H1 (cell line): ENCODE measurements at regions not wholly inside any gene's neighbourhood (a gene's known extent, or its start where the extent isn't known, plus 50 kb on each side); places are given as distances from the start of the nearest gene placed in this dataset.

ENCODE experiments used
- CTCF ChIA-PET: fragments of 300-600 bp; sonication (Branson Sonifier 250); formaldehyde crosslinking; loops from one replicate; lab custom pipeline; 2021; ENCODE audit not compliant: partially characterized antibody; lab: Charles Lee
- POLR2A ChIA-PET: fragments of 300-600 bp; sonication (Branson Sonifier 250); formaldehyde crosslinking; loops from one replicate; lab custom pipeline; 2021; ENCODE audit warnings: inconsistent platforms; ENCODE audit not compliant: partially characterized antibody; lab: Charles Lee
- DNase-seq, 2 experiments: peaks; one replicate each; pipeline versions ENCODE4 v3.0.0 to v3.0.0-alpha.2; 2010 to 2022; ENCODE audit warnings: low spot score in 2 of 2, low read depth in 1 of 2, mixed read lengths in 1 of 2
- FAIRE-seq: peaks from 2 replicates; lab custom pipeline; 2011; peaks lifted over from hg19 to GRCh38; lab: Jason Lieb, UNC
- H2AFZ ChIP-seq: 2 replicates; pipeline ENCODE4 v1.8.1; 2012; ENCODE audit warnings: low read length, inconsistent platforms
- H2AK5ac ChIP-seq: 2 replicates; pipeline ENCODE4 v1.6.1; 2013; ENCODE audit warnings: low read depth, low read length
- H2BK120ac ChIP-seq: replicated peaks from 2 replicates; pipeline ENCODE3; 2013; ENCODE audit warnings: low read depth, low read length, inconsistent platforms
- H2BK12ac ChIP-seq: 2 replicates; pipeline ENCODE4 v1.6.1; 2013; ENCODE audit warnings: low read depth, low read length
- H2BK15ac ChIP-seq: 2 replicates; pipeline ENCODE4 v1.6.1; 2013; ENCODE audit warnings: low read length
- H2BK20ac ChIP-seq: 2 replicates; pipeline ENCODE4 v1.6.1; 2013; ENCODE audit warnings: low read length
- H2BK5ac ChIP-seq: 2 replicates; pipeline ENCODE4 v1.6.1; 2013; ENCODE audit warnings: low read depth, low read length
- H3K14ac ChIP-seq: 2 replicates; pipeline ENCODE4 v1.6.1; 2013; ENCODE audit warnings: inconsistent platforms; ENCODE audit not compliant: insufficient read length
- H3K18ac ChIP-seq: 2 replicates; pipeline ENCODE4 v1.6.1; 2013; ENCODE audit warnings: low read length; ENCODE audit errors: extremely low read depth
- H3K23ac ChIP-seq: 2 replicates; pipeline ENCODE4 v1.6.1; 2013; ENCODE audit warnings: inconsistent platforms; ENCODE audit not compliant: insufficient read length
- H3K23me2 ChIP-seq: 2 replicates; pipeline ENCODE4 v1.6.1; 2013; ENCODE audit warnings: low read depth, low read length
- H3K27ac ChIP-seq: 2 replicates; pipeline ENCODE4 v1.6.1; 2011; ENCODE audit warnings: low read depth, low read length, inconsistent platforms
- H3K27me3 ChIP-seq, 4 experiments: replicated peaks in 1 of 4; 1 replicate in 1 of 4; 2 replicates in 3 of 4; pipeline versions ENCODE4 v1.6.1 to v1.8.1; 2011 to 2013; ENCODE audit warnings: low read length in 3 of 4, mild to moderate bottlenecking in 3 of 4, inconsistent platforms in 2 of 4, mixed read lengths in 2 of 4, moderate library complexity in 1 of 4; ENCODE audit not compliant: control insufficient read depth in 3 of 4, insufficient read depth in 3 of 4; ENCODE audit errors: extremely low read depth in 1 of 4
- H3K36me3 ChIP-seq, 4 experiments: 2 replicates each; pipeline versions ENCODE4 v1.6.1 to v1.8.1; 2011 to 2013; ENCODE audit warnings: mild to moderate bottlenecking in 4 of 4, low read length in 3 of 4, moderate library complexity in 2 of 4, control low read depth in 1 of 4, inconsistent platforms in 1 of 4; ENCODE audit not compliant: insufficient read depth in 4 of 4, control insufficient read depth in 2 of 4
- H3K4ac ChIP-seq: replicated peaks from 2 replicates; pipeline ENCODE3; 2013; ENCODE audit warnings: low read length, low read depth, mixed read lengths, inconsistent platforms; ENCODE audit not compliant: insufficient read length
- H3K4me1 ChIP-seq, 4 experiments: replicated peaks in 1 of 4; 1 replicate in 1 of 4; 2 replicates in 3 of 4; pipeline versions ENCODE4 v1.6.1 to v1.8.1; 2011 to 2013; ENCODE audit warnings: low read length in 3 of 4, inconsistent platforms in 2 of 4, mixed read lengths in 1 of 4; ENCODE audit not compliant: insufficient read depth in 4 of 4, control insufficient read depth in 3 of 4
- H3K4me2 ChIP-seq, 2 experiments: 2 replicates each; pipeline versions ENCODE4 v1.6.1 to v1.8.1; 2011 to 2013; ENCODE audit warnings: low read depth in 2 of 2, low read length in 2 of 2, control low read depth in 1 of 2, inconsistent platforms in 1 of 2, mild to moderate bottlenecking in 1 of 2; ENCODE audit not compliant: insufficient read depth in 1 of 2
- H3K4me3 ChIP-seq, 4 experiments: fragments of 200-600, 300-600 bp in 1 of 4; sonication (generic), shearing (Covaris generic), sonication (Bioruptor Twin) in 1 of 4; 2 replicates each; pipeline versions ENCODE4 v1.5.1 to v1.8.1; 2011 to 2016; ENCODE audit warnings: low read length in 4 of 4, low read depth in 3 of 4, control low read depth in 2 of 4, inconsistent platforms in 2 of 4, mild to moderate bottlenecking in 2 of 4, mixed read lengths in 1 of 4, moderate library complexity in 1 of 4; ENCODE audit not compliant: insufficient read depth in 2 of 4; ENCODE audit errors: extremely low read depth in 1 of 4
- H3K56ac ChIP-seq: replicated peaks from 2 replicates; pipeline ENCODE3; 2013; ENCODE audit warnings: low read depth, mild to moderate bottlenecking, mixed read lengths, low read length, inconsistent platforms; ENCODE audit not compliant: insufficient read length
- H3K79me1 ChIP-seq: 2 replicates; pipeline ENCODE4 v1.6.1; 2013; ENCODE audit warnings: low read depth, low read length, control low read depth
- H3K79me2 ChIP-seq, 2 experiments: 2 replicates each; pipeline versions ENCODE4 v1.6.1 to v1.8.1; 2012 to 2013; ENCODE audit warnings: low read length in 2 of 2, mild to moderate bottlenecking in 2 of 2, inconsistent platforms in 1 of 2; ENCODE audit not compliant: insufficient read depth in 2 of 2, control insufficient read depth in 1 of 2
- H3K9ac ChIP-seq, 4 experiments: replicated peaks in 1 of 4; 1 replicate in 1 of 4; 2 replicates in 3 of 4; pipeline versions ENCODE4 v1.6.1 to v1.8.1; 2011 to 2013; ENCODE audit warnings: low read depth in 3 of 4, low read length in 3 of 4, control low read depth in 2 of 4, mild to moderate bottlenecking in 2 of 4, moderate library complexity in 2 of 4, inconsistent platforms in 1 of 4; ENCODE audit errors: extremely low read depth in 1 of 4
- H3K9me3 ChIP-seq, 2 experiments: 2 replicates each; pipeline versions ENCODE4 v1.6.1 to v1.8.1; 2012 to 2013; ENCODE audit warnings: mild to moderate bottlenecking in 2 of 2, moderate library complexity in 2 of 2, control low read depth in 1 of 2, inconsistent platforms in 1 of 2, low read depth in 1 of 2, low read length in 1 of 2, mixed read lengths in 1 of 2; ENCODE audit not compliant: insufficient read depth in 2 of 2
- H4K20me1 ChIP-seq, 2 experiments: replicated peaks in 1 of 2; 2 replicates each; pipeline versions ENCODE3 to v1.8.1; 2011 to 2013; ENCODE audit warnings: inconsistent platforms in 2 of 2, low read length in 2 of 2, mild to moderate bottlenecking in 1 of 2; ENCODE audit not compliant: insufficient read depth in 2 of 2, control insufficient read depth in 1 of 2
- H4K5ac ChIP-seq: 2 replicates; pipeline ENCODE4 v1.6.1; 2013; ENCODE audit warnings: low read length, low read depth, mixed read lengths, inconsistent platforms; ENCODE audit not compliant: insufficient read length
- H4K8ac ChIP-seq: 2 replicates; pipeline ENCODE4 v1.8.0; 2013; ENCODE audit warnings: mild to moderate bottlenecking, moderate library complexity, low read length, inconsistent platforms; ENCODE audit not compliant: insufficient read depth; ENCODE audit errors: extremely low read depth
- H4K91ac ChIP-seq: replicated peaks from 2 replicates; pipeline ENCODE3; 2013; ENCODE audit warnings: low read length, mixed read lengths, inconsistent platforms; ENCODE audit not compliant: insufficient read length
- ASH2L ChIP-seq: fragments of 200-600, 300-600 bp; sonication (generic); IDR thresholded peaks from one replicate; pipeline ENCODE4 v1.7.1; 2017; ENCODE audit warnings: low read length
- CHD2 ChIP-seq: IDR thresholded peaks from 2 replicates; pipeline ENCODE4 v1.6.1; 2012; ENCODE audit warnings: low read length, improper control_type of control experiment
- EP300 ChIP-seq, 2 experiments: IDR thresholded peaks; 1 replicate in 1 of 2; 2 replicates in 1 of 2; pipeline ENCODE4 v1.6.1; 2011 to 2012; ENCODE audit warnings: low read depth in 2 of 2, low read length in 2 of 2, mild to moderate bottlenecking in 2 of 2, borderline replicate concordance in 1 of 2, inconsistent platforms in 1 of 2, moderate library complexity in 1 of 2
- EZH2 ChIP-seq: fragments of 200-600 bp; sonication (generic); IDR thresholded peaks from 2 replicates; pipeline ENCODE4 v1.7.1; 2012; ENCODE audit warnings: low read depth, mild to moderate bottlenecking, moderate library complexity, low read length, inconsistent platforms; ENCODE audit not compliant: severe bottlenecking
- FOSL1 ChIP-seq: IDR thresholded peaks from 2 replicates; pipeline ENCODE4 v1.6.1; 2011; ENCODE audit warnings: mild to moderate bottlenecking, low read depth, low read length, moderate library complexity; ENCODE audit not compliant: insufficient read depth
- SP2 ChIP-seq: IDR thresholded peaks from 2 replicates; pipeline ENCODE4 v1.6.1; 2012; ENCODE audit warnings: mild to moderate bottlenecking, low read length, inconsistent platforms
- TCF12 ChIP-seq: IDR thresholded peaks from 2 replicates; pipeline ENCODE4 v1.6.1; 2011; ENCODE audit warnings: low read depth, mild to moderate bottlenecking, low read length
- WGBS, 2 experiments: shearing (Covaris generic) in 1 of 2; methylation state at CpG; one replicate each; pipeline versions ENCODE4 v1.1.6 to v1.1.7; 2013 to 2015; ENCODE audit warnings: low lambda C conversion rate in 2 of 2, mixed read lengths in 2 of 2, inconsistent platforms in 1 of 2, low coverage in 1 of 2, missing lambda C conversion rate in 1 of 2; ENCODE audit not compliant: insufficient replicate concordance in 2 of 2, insufficient coverage in 1 of 2, insufficient read length in 1 of 2; ENCODE audit errors: extremely low coverage in 1 of 2, missing lambda C conversion rate in 1 of 2; 5-methylcytosine and 5-hydroxymethylcytosine counted together

- no peak overlapping the region for H3K14ac ChIP-seq
- H3K9me3 ChIP-seq: no peaks in the 10 kb centered on the region
- no peak overlapping the region for H2BK5ac ChIP-seq
- H3K18ac ChIP-seq: no peak overlapping the region
- H3K36me3 ChIP-seq: no peaks in the 10 kb centered on the region
- WGBS, 2 experiments: 85% methylated on average over 10 of the region's 10 CpGs; no CpG with 5 or more reads in 1 of the 2 experiments
- ChIA-PET POLR2A (no interaction called here), CTCF (interaction anchor here (1.4 kb wide), 1 partner anchor 22 kb away, joined by 6 read pairs; no protein-coding TSS in a partner anchor)
- H2BK20ac ChIP-seq: no peak overlapping the region
- H2BK120ac ChIP-seq: no peak overlapping the region
- H2AK5ac ChIP-seq: no peak overlapping the region
- H3K4me2 ChIP-seq: no peak overlapping the region
- no peak overlapping the region for H4K8ac ChIP-seq
- H2BK15ac ChIP-seq: no peak overlapping the region
- H4K20me1 ChIP-seq: no peaks in the 10 kb centered on the region
- no peak overlapping the region for H3K4me3 ChIP-seq
- H2AFZ ChIP-seq: no peak overlapping the region
- no peak overlapping the region for H3K23ac ChIP-seq
- no peak overlapping the region for H3K9ac ChIP-seq
- H3K4me1 ChIP-seq: no peaks in the 10 kb centered on the region
- H3K79me1 ChIP-seq: no peaks in the 10 kb centered on the region
- no peak overlapping the region for H3K27ac ChIP-seq
- no peak overlapping the region for H3K56ac ChIP-seq
- no peak overlapping the region for H2BK12ac ChIP-seq
- FAIRE-seq: no peak
- no peak overlapping the region for H3K4ac ChIP-seq
- no peak for DNase-seq
- H3K23me2 ChIP-seq: no peaks in the 10 kb centered on the region
- H4K5ac ChIP-seq: no peak overlapping the region
- H3K27me3 ChIP-seq: peaks cover 0 to 1% (median 0%) of the 10 kb centered on the region in 4 experiments; a peak in 1 of 7 replicates
- no peaks in the 10 kb centered on the region for H3K79me2 ChIP-seq
- TF ChIP-seq TCF12 (no peak), EZH2 (no peak), CHD2 (no peak), SP2 (no peak), ASH2L (no peak), FOSL1 (no peak), EP300 (IDR thresholded peaks at IDR 0.05; ENCODE audit: borderline replicate concordance in 1 of 2, low read depth in 2 of 2, low read length in 2 of 2) (no peak)
- TF ChIP-seq, all 59 proteins: peak for 0
- no peak overlapping the region for H4K91ac ChIP-seq
Observed at GRCh38 chr5:67268231-67269021, 71.8 kb upstream of the CD180 start.
